ENCODE measurements at regions not wholly inside any gene's neighbourhood (a gene's known extent, or its start where the extent isn't known, plus 50 kb on each side); places are given as distances from the start of the nearest gene placed in this dataset.

DNA sequence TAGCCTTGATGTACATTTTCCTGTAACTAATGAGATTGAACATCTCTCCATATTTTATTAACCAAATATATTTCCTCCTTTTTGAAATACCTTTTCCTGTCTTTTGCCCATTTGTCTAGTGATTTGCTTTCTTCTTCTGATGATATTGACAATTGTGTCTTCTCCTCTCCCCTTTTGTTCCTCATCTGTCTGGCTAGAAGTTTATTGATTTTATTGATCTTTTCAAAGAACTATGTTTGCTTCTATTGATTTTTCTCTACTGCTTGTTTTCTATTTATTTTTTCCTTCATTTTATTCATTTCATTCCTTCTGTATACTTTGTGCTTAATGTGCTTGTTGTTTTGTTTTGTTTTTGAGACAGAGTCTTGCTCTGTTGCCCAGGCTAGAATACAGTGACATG, 181.4 kb upstream of the SMIM23 start:
- TF ChIP-seq EP300 (IDR thresholded peaks at IDR 0.05; ENCODE audit: borderline replicate concordance): no peak
- no peak for TF ChIP-seq YY1 (IDR thresholded peaks at IDR 0.05; ENCODE audit: low read depth)
- no peak for TF ChIP-seq TAF1 (IDR thresholded peaks at IDR 0.05; ENCODE audit: low read depth)
- no peak for TF ChIP-seq RAD21 (IDR thresholded peaks at IDR 0.05; ENCODE audit: low read depth)
- no peak for TF ChIP-seq ZBTB7A (IDR thresholded peaks at IDR 0.05; ENCODE audit: low read depth)
- no peak for TF ChIP-seq TCF12 (IDR thresholded peaks at IDR 0.05; ENCODE audit: low read depth)
- TF ChIP-seq, protein P1, sequence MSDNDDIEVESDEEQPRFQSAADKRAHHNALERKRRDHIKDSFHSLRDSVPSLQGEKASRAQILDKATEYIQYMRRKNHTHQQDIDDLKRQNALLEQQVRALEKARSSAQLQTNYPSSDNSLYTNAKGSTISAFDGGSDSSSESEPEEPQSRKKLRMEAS (IDR thresholded peaks at IDR 0.05): no peak
- TF ChIP-seq FOXM1 (IDR thresholded peaks at IDR 0.05; ENCODE audit: borderline replicate concordance, low read depth): no peak
- TF ChIP-seq EGR1 (IDR thresholded peaks at IDR 0.05): no peak
- no peak for TF ChIP-seq CEBPB (IDR thresholded peaks at IDR 0.05)
- TF ChIP-seq TEAD4 (IDR thresholded peaks at IDR 0.05): no peak
- TF ChIP-seq CREB1 (IDR thresholded peaks at IDR 0.05; ENCODE audit: low read depth): no peak
- TF ChIP-seq, protein P2, sequence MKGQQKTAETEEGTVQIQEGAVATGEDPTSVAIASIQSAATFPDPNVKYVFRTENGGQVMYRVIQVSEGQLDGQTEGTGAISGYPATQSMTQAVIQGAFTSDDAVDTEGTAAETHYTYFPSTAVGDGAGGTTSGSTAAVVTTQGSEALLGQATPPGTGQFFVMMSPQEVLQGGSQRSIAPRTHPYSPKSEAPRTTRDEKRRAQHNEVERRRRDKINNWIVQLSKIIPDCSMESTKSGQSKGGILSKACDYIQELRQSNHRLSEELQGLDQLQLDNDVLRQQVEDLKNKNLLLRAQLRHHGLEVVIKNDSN (IDR thresholded peaks at IDR 0.05): no peak
- TF ChIP-seq NFIC (IDR thresholded peaks at IDR 0.05): no peak
